Spinal cord (tissue), 9 donors: ENCODE measurements at regions not wholly inside any gene's neighbourhood (a gene's known extent, or its start where the extent isn't known, plus 50 kb on each side); places are given as distances from the start of the nearest gene placed in this dataset.
A peak's percentile ranks its signal among the peaks of the same experiment; 100 is the strongest.

ENCODE experiments used
- DNase-seq, 6 donors: peaks; one replicate each; pipeline versions ENCODE4 v3.0.0 to v3.0.0-alpha.2; 2013 to 2015; ENCODE audit warnings: low spot score in 6 of 6, low read depth in 4 of 6
- H3K27ac ChIP-seq: one replicate; pipeline ENCODE4 v1.5.1; 2013; ENCODE audit warnings: low read depth, low read length, control low read depth
- H3K27me3 ChIP-seq: one replicate; pipeline ENCODE4 v1.6.1; 2013; ENCODE audit warnings: low read length; ENCODE audit not compliant: control insufficient read depth, insufficient read depth
- H3K36me3 ChIP-seq: one replicate; pipeline ENCODE4 v1.6.1; 2013; ENCODE audit warnings: low read length; ENCODE audit not compliant: control insufficient read depth, insufficient read depth
- H3K4me1 ChIP-seq: one replicate; pipeline ENCODE4 v1.6.1; 2013; ENCODE audit warnings: low read length; ENCODE audit not compliant: control insufficient read depth, insufficient read depth
- H3K4me3 ChIP-seq: one replicate; pipeline ENCODE4 v1.5.1; 2013; ENCODE audit warnings: low read depth, low read length, control low read depth
- H3K9me3 ChIP-seq: one replicate; pipeline ENCODE4 v1.6.1; 2013; ENCODE audit warnings: low read length; ENCODE audit not compliant: control insufficient read depth, insufficient read depth
- WGBS: methylation state at CpG from one replicate; pipeline ENCODE4 v1.1.5; 2013; ENCODE audit warnings: missing lambda C conversion rate; ENCODE audit not compliant: insufficient coverage; 5-methylcytosine and 5-hydroxymethylcytosine counted together
- donor health status: healthy.

DNA sequence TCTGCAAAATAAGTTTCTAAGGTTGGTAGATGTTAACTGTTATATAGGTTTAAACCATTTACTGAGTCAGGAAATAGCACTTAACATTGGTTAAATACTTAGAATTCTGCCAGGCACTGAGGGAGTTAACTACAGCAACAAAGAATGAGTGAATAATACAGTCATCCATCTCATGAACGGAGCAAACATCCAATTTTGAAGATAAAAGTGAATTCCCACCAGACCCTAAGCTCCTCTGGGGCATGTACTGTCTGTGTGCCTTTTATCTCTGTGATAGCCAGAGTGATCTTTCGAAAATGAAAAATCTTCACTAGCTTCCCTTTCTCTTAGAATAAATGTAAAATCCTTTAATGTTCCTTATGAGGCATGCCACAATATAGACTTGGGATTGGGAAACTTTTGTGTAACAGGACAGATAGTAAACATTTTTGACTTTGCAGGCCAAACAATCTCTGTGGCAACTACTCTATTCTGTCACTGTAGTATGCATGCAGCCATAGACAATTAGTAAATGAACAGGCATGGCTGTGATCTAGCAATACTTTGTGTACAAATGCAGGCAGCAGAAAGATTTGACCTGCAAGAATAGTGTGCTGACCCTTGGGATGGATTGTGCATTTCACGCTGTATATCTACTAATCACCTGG, 294.5 kb upstream of the LMCD1 start:
- no peak overlapping the region for H3K4me3 ChIP-seq
- WGBS, result no CpG with 5 or more reads among the region's 3 CpGs
- no peaks in the 10 kb centered on the region for H3K36me3 ChIP-seq
- no peaks in the 10 kb centered on the region for H3K27me3 ChIP-seq
- H3K4me1 ChIP-seq, result no peaks in the 10 kb centered on the region
- DNase-seq, result no peak
- H3K27ac ChIP-seq, result no peak overlapping the region
- H3K9me3 ChIP-seq, result no peaks in the 10 kb centered on the region

DNA sequence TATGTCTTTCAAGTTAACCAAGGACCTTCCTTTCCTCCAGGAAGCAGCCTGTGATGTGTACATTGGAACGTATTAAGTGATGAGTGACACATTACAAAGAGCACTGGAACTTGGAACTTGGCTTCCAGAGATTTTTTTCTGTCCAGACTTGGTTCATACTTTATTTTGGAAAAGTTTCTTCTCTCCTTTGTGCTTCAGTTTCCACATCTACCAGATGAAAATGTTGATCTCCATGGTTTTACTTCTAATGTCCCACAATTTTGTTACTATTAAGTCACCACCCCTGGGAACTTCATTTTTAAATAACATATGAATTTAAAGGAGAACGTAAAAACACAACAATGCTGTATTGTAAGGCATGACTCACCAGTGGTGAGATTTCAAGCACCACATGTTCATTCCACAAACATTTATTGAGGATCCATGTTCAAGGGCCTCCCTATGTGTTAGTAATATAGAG, 290.7 kb upstream of the LMCD1 start:
- WGBS, result no CpG with 5 or more reads among the region's 2 CpGs
- no peaks in the 10 kb centered on the region for H3K36me3 ChIP-seq
- H3K27me3 ChIP-seq, result no peaks in the 10 kb centered on the region
- H3K4me1 ChIP-seq, result no peaks in the 10 kb centered on the region
- H3K9me3 ChIP-seq, result no peaks in the 10 kb centered on the region
- no peak for DNase-seq
- H3K27ac ChIP-seq, result no peak overlapping the region
- H3K4me3 ChIP-seq, result no peak overlapping the region

DNA sequence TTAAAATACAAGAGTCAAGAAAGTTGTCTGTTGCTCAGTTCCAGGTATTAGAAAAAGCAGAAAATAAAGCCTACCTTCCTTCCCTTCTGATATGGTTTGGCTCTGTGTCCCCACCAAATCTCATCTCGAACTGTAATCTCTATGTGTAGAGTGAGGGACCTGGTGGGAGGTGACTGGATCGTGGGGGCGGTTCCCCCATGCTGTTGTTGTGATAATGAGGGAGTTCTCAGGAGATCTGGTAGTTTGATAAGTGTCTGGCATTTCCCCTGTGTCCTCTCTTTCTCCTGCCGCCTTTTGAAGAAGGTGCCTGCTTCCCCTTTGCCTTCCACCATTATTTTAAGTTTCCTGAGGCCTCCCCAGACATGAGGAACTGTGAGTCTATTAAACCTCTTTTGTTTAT, 288.8 kb upstream of the LMCD1 start:
- whole genome bisulfite sequencing, result 56% methylated on average over 2 of the region's 4 CpGs
- H3K4me3 ChIP-seq, result no peak overlapping the region
- no peak for DNase-seq
- H3K9me3 ChIP-seq, result no peaks in the 10 kb centered on the region
- no peaks in the 10 kb centered on the region for H3K27me3 ChIP-seq
- no peak overlapping the region for H3K27ac ChIP-seq
- H3K4me1 ChIP-seq, result no peaks in the 10 kb centered on the region
- no peaks in the 10 kb centered on the region for H3K36me3 ChIP-seq

DNA sequence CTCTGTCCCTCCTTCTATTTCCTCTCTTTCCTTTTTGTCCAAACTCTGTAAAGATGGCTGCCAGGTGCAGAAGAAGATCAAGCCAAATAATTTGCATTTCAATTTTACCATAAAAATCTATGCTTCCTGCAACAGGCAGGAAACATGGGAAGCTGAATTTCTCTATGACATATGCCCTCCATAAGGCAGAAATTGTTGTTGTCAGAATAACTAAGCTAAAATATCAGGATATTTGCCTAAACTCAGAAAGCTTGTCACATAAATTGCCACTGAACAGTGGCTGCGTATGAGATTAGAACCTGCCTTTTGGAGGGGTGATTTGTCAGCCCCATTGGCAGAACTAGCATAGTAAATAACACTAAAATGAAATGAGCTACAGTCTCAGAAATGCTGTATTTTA, 288.3 kb upstream of the LMCD1 start:
- no peak overlapping the region for H3K4me3 ChIP-seq
- H3K9me3 ChIP-seq, result no peaks in the 10 kb centered on the region
- no peaks in the 10 kb centered on the region for H3K36me3 ChIP-seq
- no peaks in the 10 kb centered on the region for H3K4me1 ChIP-seq
- peak in 2 of 6 donors; percentile 5 to 67 for DNase-seq
- no peak overlapping the region for H3K27ac ChIP-seq
- WGBS, result no CpG with 5 or more reads among the region's 1 CpG
- H3K27me3 ChIP-seq, result no peaks in the 10 kb centered on the region

DNA sequence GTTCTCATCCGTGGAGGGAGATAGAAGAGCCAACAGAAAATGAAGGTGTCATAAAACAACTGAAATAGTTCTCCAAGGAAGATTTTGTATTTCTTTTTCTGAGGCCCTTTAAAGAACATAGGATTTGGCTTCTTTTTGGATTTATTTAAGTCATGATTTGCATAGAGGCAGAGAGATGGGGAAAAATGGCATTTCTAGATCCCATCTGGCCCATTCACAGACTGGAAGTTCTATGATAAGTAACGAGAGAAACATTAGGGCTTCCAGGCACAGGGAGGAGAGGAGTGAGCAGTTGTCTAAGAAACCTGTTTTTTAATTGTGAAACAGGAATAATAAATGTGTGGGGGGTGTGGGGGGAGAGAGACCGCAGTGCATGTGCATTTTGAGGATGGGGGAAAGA, 285.8 kb upstream of the LMCD1 start:
- Histone ChIP-seq H3K4me1 (no peaks in the 10 kb centered on the region), H3K9me3 (no peaks in the 10 kb centered on the region), H3K4me3 (no peak overlapping the region), H3K36me3 (no peaks in the 10 kb centered on the region), H3K27me3 (no peaks in the 10 kb centered on the region), H3K27ac (no peak overlapping the region)
- WGBS, result 87% methylated on average over 3 of the region's 3 CpGs
- peak in 2 of 6 donors; percentile 11 to 73 for DNase-seq

DNA sequence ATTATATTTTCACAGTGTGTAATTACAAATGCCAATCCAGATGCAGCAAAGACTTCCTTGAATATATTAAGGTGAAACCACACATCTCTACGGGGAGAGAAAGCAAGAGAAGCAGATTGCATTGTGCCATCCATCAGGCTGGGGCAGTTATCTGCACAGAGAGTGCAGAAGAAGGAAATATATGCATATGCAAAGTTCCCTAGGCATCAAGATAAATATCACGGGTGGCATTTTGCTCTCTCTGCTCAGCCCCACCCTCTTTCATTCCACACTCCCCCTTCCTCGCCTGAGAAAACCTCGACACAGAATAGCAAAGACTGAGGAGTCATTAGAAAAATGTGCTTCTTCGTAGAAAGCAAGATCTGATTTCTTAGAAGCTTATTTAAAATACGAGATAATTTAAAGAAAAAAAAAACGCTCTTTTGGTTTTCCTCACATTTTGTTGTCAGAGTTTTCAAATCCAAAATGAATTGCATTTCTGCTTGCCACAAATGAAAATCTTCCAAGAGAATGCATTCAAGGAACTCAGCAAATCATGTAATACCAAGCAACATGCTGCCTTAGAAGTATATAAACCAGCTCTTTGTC, 283.2 kb upstream of the LMCD1 start:
- no peak overlapping the region for H3K27ac ChIP-seq
- H3K9me3 ChIP-seq, result no peaks in the 10 kb centered on the region
- H3K4me1 ChIP-seq, result no peaks in the 10 kb centered on the region
- no peak overlapping the region for H3K4me3 ChIP-seq
- whole genome bisulfite sequencing, result no CpG with 5 or more reads among the region's 7 CpGs
- H3K36me3 ChIP-seq, result no peaks in the 10 kb centered on the region
- DNase-seq, result peak in 2 of 6 donors; percentile 59 to 61
- no peaks in the 10 kb centered on the region for H3K27me3 ChIP-seq

DNA sequence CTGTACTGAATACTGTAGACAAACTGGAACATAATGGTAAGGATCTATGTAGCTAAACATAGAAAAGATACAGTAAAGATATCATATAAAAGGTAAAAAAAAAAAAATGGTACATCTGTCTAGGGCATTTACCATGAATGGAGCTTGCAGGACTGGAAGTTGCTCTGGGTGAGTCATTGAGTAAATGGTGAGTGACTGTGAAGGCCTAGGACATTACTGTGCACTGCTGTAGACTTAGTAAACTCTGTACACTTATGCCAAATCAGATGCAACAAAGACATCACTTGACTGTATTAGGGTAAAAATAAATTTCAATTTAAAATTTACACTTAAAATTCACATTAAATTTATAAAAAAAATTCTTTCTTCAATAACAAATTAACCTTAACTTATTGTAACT, 281.3 kb upstream of the LMCD1 start:
- peaks cover 3% of the 10 kb centered on the region for H3K4me1 ChIP-seq
- no peak overlapping the region for H3K27ac ChIP-seq
- H3K36me3 ChIP-seq, result no peaks in the 10 kb centered on the region
- no peaks in the 10 kb centered on the region for H3K27me3 ChIP-seq
- H3K9me3 ChIP-seq, result no peaks in the 10 kb centered on the region
- no peak for DNase-seq
- no peak overlapping the region for H3K4me3 ChIP-seq

DNA sequence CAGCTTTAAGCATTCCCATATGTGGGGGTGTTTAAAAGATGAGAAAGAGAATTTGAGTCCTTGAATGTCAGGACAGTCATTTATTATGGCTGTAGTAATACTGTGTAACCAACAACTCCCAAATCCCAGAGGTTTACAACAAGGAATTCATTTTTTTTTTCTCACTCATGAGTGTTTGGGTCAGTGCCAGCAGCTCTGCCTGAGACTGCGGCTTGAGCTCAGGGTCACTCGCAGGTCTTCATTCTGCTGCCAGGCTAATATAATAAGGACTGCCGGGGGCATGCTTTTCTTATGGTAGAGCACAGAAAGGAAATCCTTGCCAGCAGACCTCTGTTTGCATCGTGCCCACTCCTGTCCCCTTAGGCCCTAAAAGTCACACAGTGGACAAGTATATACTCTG, 277.9 kb upstream of the LMCD1 start:
- Histone ChIP-seq H3K27me3 (no peaks in the 10 kb centered on the region), H3K27ac (no peak overlapping the region), H3K4me1 (peaks cover 3% of the 10 kb centered on the region), H3K4me3 (no peak overlapping the region), H3K9me3 (no peaks in the 10 kb centered on the region), H3K36me3 (no peaks in the 10 kb centered on the region)
- 44% methylated on average over 2 of the region's 4 CpGs for WGBS
- DNase-seq, result peak in 2 of 6 donors; percentile 33 to 46

DNA sequence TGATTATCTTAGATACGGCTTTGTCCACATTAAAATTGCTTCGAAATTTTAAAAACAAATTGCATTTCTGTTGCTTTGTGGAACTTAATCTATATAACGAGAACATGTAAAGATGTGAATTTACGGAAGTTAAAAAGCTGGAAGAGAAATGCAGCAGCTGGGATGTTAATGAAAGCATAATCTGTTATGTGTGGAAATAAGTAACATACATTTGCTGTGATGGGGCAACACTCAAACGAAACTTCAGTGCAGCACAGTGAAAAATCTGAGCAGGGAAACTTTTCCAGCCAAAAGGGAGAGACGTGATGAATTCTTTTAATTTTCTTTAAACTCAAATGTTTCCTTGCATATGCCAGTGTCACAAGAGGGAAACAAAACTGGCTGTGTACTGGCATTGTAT, 276.7 kb upstream of the LMCD1 start:
- no peak overlapping the region for H3K4me3 ChIP-seq
- H3K36me3 ChIP-seq, result no peaks in the 10 kb centered on the region
- H3K27me3 ChIP-seq, result no peaks in the 10 kb centered on the region
- 96% methylated on average over 4 of the region's 6 CpGs for WGBS
- H3K9me3 ChIP-seq, result no peaks in the 10 kb centered on the region
- H3K27ac ChIP-seq, result no peak overlapping the region
- peaks cover 3% of the 10 kb centered on the region for H3K4me1 ChIP-seq
- DNase-seq, result peak in 2 of 6 donors; percentile 35 to 81

DNA sequence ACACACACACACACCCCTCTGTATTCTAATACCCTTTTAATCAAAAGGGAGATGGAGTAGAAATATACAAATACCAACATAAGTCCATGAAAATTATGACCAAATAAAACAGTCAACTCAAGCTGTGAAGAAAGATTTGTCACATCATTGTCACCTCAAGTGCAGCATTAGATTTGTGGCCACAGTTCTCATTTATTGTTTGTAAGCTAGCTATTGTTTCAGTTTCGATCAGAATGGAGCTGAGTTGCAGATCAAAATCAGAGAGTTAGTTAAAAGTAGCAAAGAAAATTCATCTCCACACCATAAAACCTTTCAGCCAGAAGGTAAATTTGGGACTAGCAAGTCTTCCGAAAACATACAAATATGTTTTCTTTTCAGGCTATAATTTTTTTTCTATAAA, 267.7 kb upstream of the LMCD1 start:
- Histone ChIP-seq H3K9me3 (no peaks in the 10 kb centered on the region), H3K27me3 (no peaks in the 10 kb centered on the region), H3K4me1 (no peaks in the 10 kb centered on the region), H3K36me3 (no peaks in the 10 kb centered on the region), H3K4me3 (no peak overlapping the region), H3K27ac (no peak overlapping the region)
- no peak for DNase-seq
- no CpG with 5 or more reads among the region's 2 CpGs for WGBS
